ENCODE measurements at regions not wholly inside any gene's neighbourhood (a gene's known extent, or its start where the extent isn't known, plus 50 kb on each side); places are given as distances from the start of the nearest gene placed in this dataset.

- no peak for DNase-seq (ENCODE audit: low read depth, low spot score)
- POLR2A ChIA-PET, result no interaction called here
- in situ Hi-C loops (cut with MboI), result no loop called here
Measured at GRCh38 chr2:199697469-199697868, 153.5 kb downstream of the FTCDNL1 start.

More at GRCh38 chr2:199697469-199697868, 153.5 kb downstream of the FTCDNL1 start:
- H3K4me2 ChIP-seq (ENCODE audit: control insufficient read depth, insufficient read depth), result no peak overlapping the region
- H2AFZ ChIP-seq (ENCODE audit: control insufficient read depth, low read depth, low read length), result no peak overlapping the region
- H3K9me3 ChIP-seq (replicated peaks; ENCODE audit: control insufficient read depth, insufficient read depth, low read length), result no peaks in the 10 kb centered on the region
- intact Hi-C loops (cut with micrococcal nuclease; ENCODE audit: unreplicated experiment), result no loop called here
- ATAC-seq (no peak), FAIRE-seq (no peak)
- H3K4me3 ChIP-seq, result no peak overlapping the region
- H3K27ac ChIP-seq (ENCODE audit: control insufficient read depth, insufficient read depth), result no peak overlapping the region
- H3K4me1 ChIP-seq (ENCODE audit: control insufficient read depth, insufficient read depth, low read length), result no peaks in the 10 kb centered on the region
- ChIA-PET CTCF (interaction anchor here (1.2 kb wide), 1 partner anchor 20 kb away, joined by 4 read pairs; no protein-coding TSS in a partner anchor), SMC1A (ENCODE audit: uncharacterized antibody, unreplicated experiment) (no interaction called here), RAD21 (ENCODE audit: unreplicated experiment) (no interaction called here)
- H3K9ac ChIP-seq (ENCODE audit: control insufficient read depth, insufficient read depth, low read length), result no peak overlapping the region
- BruUV-seq (replicated peaks), result no TSS peak
- no peaks in the 10 kb centered on the region; a peak in 1 of 4 replicates for H3K27me3 ChIP-seq (replicated peaks in 1 of 2; ENCODE audit: control insufficient read depth in 2 of 2, insufficient read depth in 2 of 2, low read length in 1 of 2)
- no peaks in the 10 kb centered on the region for H3K79me2 ChIP-seq (ENCODE audit: control insufficient read depth, insufficient read depth, low read length)
- H4K20me1 ChIP-seq (ENCODE audit: control insufficient read depth, insufficient read depth), result no peaks in the 10 kb centered on the region
- TF ChIP-seq BCL3 (IDR thresholded peaks at IDR 0.05; ENCODE audit: borderline replicate concordance, insufficient read depth, low read depth, low read length, poor library complexity, severe bottlenecking) (no peak), RB1 (IDR thresholded peaks at IDR 0.05; ENCODE audit: borderline replicate concordance) (no peak), ZNF592 (IDR thresholded peaks at IDR 0.05) (no peak), JUND (IDR thresholded peaks at IDR 0.05; ENCODE audit: low read depth, low read length) (no peak), SIX5 (IDR thresholded peaks at IDR 0.05; ENCODE audit: low read depth, low read length, severe bottlenecking) (no peak), ZZZ3 (IDR thresholded peaks at IDR 0.05; ENCODE audit: control insufficient read depth, insufficient read length, low read depth) (no peak), SMARCA5 (IDR thresholded peaks at IDR 0.05) (no peak), MAX (IDR thresholded peaks at IDR 0.05; ENCODE audit: low read depth, low read length) (no peak), MEF2A (IDR thresholded peaks at IDR 0.05; ENCODE audit: insufficient read depth, low read depth, low read length) (no peak), RFX5 (IDR thresholded peaks at IDR 0.05; ENCODE audit: low read depth, low read length) (no peak), RELB (IDR thresholded peaks at IDR 0.05; ENCODE audit: low read depth) (no peak), CBFB (IDR thresholded peaks at IDR 0.05; ENCODE audit: low read depth) (no peak), YBX1 (IDR thresholded peaks at IDR 0.05) (no peak), HDAC2 (IDR thresholded peaks at IDR 0.05) (no peak)
- no peaks in the 10 kb centered on the region for H3K36me3 ChIP-seq (ENCODE audit: control insufficient read depth in 2 of 2, insufficient read depth in 2 of 2, low read length in 1 of 2)
